GM23338 (cell line): ENCODE measurements at regions not wholly inside any gene's neighbourhood (a gene's known extent, or its start where the extent isn't known, plus 50 kb on each side); places are given as distances from the start of the nearest gene placed in this dataset.

Experiments used
- CREB1 ChIP-seq: fragments of 250-450 bp; sonication (Bioruptor Pico); IDR thresholded peaks from 2 replicates; pipeline ENCODE4 v1.5.0; 2020; ENCODE audit warnings: low read depth, mild to moderate bottlenecking, moderate library complexity
- EZH2 ChIP-seq: fragments of 200-600 bp; sonication (generic); IDR thresholded peaks from one replicate; pipeline ENCODE4 v1.8.0; 2017; ENCODE audit warnings: antibody characterized with exemption, mild to moderate bottlenecking, low read depth; ENCODE audit not compliant: unreplicated experiment
- JUNB ChIP-seq: IDR thresholded peaks from one replicate; pipeline ENCODE4 v1.6.1; 2016; ENCODE audit warnings: antibody characterized with exemption; ENCODE audit not compliant: unreplicated experiment
- ZNF331 ChIP-seq: fragments of 250-450 bp; sonication (Bioruptor Pico); IDR thresholded peaks from 2 replicates; pipeline ENCODE4 v1.5.0; 2020; ENCODE audit warnings: low read depth, mild to moderate bottlenecking, moderate library complexity
- ZNF462 ChIP-seq: fragments of 250-450 bp; sonication (Bioruptor Pico); IDR thresholded peaks from 2 replicates; pipeline ENCODE4 v1.5.0; 2020; ENCODE audit warnings: mild to moderate bottlenecking, moderate library complexity
- TF ChIP-seq, protein P1 (sequence below): IDR thresholded peaks from one replicate; pipeline ENCODE4 v1.6.1; 2018; ENCODE audit warnings: antibody characterized with exemption; ENCODE audit not compliant: unreplicated experiment

- no peak for TF ChIP-seq ZNF462 (CRISPR knock-in tag)
- TF ChIP-seq CREB1 (CRISPR knock-in tag): no peak
- TF ChIP-seq ZNF331 (CRISPR knock-in tag): no peak
- no peak for TF ChIP-seq JUNB
- TF ChIP-seq, protein P1, sequence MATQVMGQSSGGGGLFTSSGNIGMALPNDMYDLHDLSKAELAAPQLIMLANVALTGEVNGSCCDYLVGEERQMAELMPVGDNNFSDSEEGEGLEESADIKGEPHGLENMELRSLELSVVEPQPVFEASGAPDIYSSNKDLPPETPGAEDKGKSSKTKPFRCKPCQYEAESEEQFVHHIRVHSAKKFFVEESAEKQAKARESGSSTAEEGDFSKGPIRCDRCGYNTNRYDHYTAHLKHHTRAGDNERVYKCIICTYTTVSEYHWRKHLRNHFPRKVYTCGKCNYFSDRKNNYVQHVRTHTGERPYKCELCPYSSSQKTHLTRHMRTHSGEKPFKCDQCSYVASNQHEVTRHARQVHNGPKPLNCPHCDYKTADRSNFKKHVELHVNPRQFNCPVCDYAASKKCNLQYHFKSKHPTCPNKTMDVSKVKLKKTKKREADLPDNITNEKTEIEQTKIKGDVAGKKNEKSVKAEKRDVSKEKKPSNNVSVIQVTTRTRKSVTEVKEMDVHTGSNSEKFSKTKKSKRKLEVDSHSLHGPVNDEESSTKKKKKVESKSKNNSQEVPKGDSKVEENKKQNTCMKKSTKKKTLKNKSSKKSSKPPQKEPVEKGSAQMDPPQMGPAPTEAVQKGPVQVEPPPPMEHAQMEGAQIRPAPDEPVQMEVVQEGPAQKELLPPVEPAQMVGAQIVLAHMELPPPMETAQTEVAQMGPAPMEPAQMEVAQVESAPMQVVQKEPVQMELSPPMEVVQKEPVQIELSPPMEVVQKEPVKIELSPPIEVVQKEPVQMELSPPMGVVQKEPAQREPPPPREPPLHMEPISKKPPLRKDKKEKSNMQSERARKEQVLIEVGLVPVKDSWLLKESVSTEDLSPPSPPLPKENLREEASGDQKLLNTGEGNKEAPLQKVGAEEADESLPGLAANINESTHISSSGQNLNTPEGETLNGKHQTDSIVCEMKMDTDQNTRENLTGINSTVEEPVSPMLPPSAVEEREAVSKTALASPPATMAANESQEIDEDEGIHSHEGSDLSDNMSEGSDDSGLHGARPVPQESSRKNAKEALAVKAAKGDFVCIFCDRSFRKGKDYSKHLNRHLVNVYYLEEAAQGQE: no peak
- TF ChIP-seq EZH2: no peak
Observed at GRCh38 chr15:88990185-88990679, 77.1 kb upstream of the MFGE8 start (continued).
